IMR-90 (cell line): ENCODE measurements at regions not wholly inside any gene's neighbourhood (a gene's known extent, or its start where the extent isn't known, plus 50 kb on each side); places are given as distances from the start of the nearest gene placed in this dataset.
"Not testable (repeated sequence)": the region's sequence is repeated elsewhere in the genome, so short reads cannot be mapped to it uniquely, and the experiment has no call there.

ENCODE experiments used
- CTCF ChIP-seq: conservative IDR thresholded peaks from 2 replicates; pipeline ENCODE4 v1.5.1; 2012; ENCODE audit warnings: mild to moderate bottlenecking, low read depth, low read length, improper control_type of control experiment
- MAFK ChIP-seq: IDR thresholded peaks from 2 replicates; pipeline ENCODE4 v1.6.1; 2012; ENCODE audit warnings: low read depth, low read length, improper control_type of control experiment
- SMC3 ChIP-seq: fragments of 150-350 bp; IDR thresholded peaks from 2 replicates; pipeline ENCODE4 v1.6.1; 2016; ENCODE audit warnings: low read depth, mild to moderate bottlenecking, antibody characterized with exemption, low read length, moderate library complexity

- TF ChIP-seq CTCF, SMC3, MAFK: not testable (repeated sequence)
Measured at GRCh38 chr9:97150471-97150870, 111.5 kb upstream of the CTSV start.
